HG03025 (cell line): ENCODE measurements at regions not wholly inside any gene's neighbourhood (a gene's known extent, or its start where the extent isn't known, plus 50 kb on each side); places are given as distances from the start of the nearest gene placed in this dataset.
"Not testable (repeated sequence)": the region's sequence is repeated elsewhere in the genome, so short reads cannot be mapped to it uniquely, and the experiment has no call there.

Experiments
- ATAC-seq: cut with Tn5 transposase; IDR thresholded peaks from one replicate; pipeline ENCODE4 v1.9.1; 2021; ENCODE audit warnings: mild to moderate bottlenecking, moderate library complexity; ENCODE audit not compliant: unreplicated experiment, low FRiP score

- ATAC-seq = no peak
Observed at GRCh38 chr13:60214213-60215055, 50.7 kb upstream of the DIAPH3 start.

DNA sequence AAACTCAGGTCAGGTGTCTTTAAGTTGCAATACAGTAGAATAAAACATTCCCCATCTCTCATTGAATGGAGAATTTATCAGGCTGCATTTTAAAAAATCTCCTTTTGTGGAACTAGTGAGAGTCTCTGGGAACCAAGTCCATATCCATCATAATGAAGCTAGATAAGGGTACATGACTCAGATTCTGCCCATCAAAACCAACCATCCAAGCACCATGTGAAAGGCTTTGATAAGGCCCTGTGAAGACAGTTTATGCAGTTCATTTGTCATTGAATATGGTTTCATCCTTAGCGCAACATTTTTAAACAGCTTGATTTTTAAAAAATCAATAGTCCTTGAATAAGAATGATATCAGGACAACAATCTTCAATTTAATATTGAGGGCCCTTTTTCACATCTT is 56.3 kb upstream of the DIAPH3 start:
- no peak for ATAC-seq

- ATAC-seq = no peak
Observed at GRCh38 chr13:60221581-60221980, 57.9 kb upstream of the DIAPH3 start.

GRCh38 chr13:60226507-60226906 is 62.8 kb upstream of the DIAPH3 start:
- no peak for ATAC-seq

DNA sequence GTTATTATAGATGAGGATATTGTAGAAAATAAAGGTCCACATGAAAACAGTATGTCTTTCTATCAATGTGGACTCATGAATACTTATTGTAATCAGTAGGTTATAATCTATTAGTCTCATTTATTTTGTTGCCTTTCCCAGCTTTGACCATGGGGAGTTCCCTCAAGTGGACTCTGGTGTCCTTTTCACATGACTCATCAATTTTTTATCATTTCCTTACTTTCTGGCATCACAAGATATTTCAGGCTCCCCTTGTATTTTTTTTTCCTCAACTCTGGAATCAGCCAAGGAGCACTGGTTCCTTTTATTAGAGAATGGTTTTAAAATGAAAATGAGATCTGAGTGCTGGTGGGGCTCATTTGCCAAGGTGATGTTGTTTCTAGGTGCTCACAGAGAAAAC is 63.4 kb upstream of the DIAPH3 start:
- no peak for ATAC-seq

DNA sequence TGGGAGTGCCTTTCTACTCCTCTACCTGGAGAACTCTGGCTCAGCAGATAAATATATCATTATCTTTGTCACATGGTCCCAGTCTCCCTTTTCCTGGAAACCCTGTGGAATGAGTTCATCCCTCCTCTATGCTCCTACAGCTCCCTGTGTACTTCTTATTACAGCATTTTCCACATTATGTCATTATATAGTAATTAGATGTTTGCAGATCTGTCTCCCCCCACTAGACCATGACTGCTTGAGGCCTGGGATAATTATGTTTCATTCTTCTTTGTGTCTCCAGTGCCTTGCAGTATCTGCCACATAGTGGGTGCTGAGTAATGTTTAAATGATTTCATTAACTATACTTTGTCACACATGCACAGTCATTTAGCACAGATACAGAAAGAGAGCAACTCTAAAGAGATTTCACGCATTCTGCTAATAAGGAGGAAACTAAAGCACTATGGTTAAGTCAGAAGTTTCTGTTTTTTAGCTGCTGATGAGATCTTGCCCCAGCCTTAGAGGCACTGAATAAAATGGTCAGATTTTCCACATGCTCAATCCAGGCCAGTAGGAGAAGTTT is 66.1 kb upstream of the DIAPH3 start:
- peak; percentile 42 for ATAC-seq

DNA sequence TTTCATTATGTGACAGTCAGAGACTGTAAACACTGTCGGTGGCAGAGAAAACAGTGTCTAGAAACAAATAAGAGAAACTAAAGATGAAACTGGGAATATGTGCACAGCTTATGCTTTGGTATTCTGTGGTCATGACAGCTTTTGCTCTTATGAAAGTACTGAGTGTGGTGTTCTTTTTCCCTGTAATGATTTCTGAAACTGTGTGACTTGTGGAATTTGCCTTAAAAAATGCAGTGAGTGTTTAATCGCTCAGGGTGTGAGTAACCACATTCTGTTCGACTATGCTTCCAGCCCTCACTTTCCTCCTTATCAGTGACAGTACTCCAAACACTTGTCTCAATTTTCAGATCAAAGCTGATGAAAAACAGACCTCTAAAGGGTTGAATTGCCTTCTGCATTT is 66.9 kb upstream of the DIAPH3 start:
- ATAC-seq = peak; percentile 88

GRCh38 chr13:60242043-60242595 is 78.4 kb upstream of the DIAPH3 start:
- ATAC-seq = no peak

DNA sequence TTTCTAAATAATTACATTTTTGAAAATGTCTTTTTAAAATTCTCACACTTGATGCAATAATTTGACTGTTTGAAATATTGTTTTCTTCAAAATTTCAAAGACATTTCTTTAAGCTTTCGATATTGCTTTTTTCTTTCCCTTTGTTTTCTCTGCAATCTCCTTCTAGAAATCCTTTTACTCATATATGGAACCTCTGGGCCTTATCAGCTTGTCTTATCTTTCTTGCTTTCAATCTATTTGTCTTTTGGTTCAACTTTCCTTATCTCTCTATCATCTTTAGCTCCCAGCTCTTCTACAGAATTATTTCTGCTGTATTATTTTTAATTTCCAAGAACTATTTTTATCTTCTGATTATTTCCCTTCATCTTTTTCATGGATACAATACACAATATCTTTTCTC is 80.7 kb upstream of the DIAPH3 start:
- ATAC-seq = no peak

GRCh38 chr13:60251419-60251818 is 87.7 kb upstream of the DIAPH3 start:
- not testable (repeated sequence) for ATAC-seq

DNA sequence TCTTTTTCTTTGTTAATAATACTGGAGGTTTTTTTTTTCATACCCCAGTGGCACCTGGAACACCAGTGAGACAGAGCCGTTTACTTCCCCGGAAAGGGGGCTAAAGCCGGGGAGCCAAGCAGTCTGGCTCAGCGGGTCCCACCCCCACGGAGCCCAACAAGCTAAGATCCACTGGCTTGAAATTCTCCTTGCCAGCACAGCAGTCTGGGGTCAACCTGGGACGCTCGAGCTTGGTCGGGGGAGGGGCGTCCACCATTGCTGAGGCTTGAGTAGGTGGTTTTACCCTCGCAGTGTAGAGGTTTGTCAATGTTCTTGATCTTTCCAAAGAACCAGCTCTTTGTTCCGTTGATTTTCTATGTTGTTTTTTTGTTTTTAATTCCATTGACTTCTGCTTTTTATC is 94.6 kb upstream of the DIAPH3 start:
- no peak for ATAC-seq

DNA sequence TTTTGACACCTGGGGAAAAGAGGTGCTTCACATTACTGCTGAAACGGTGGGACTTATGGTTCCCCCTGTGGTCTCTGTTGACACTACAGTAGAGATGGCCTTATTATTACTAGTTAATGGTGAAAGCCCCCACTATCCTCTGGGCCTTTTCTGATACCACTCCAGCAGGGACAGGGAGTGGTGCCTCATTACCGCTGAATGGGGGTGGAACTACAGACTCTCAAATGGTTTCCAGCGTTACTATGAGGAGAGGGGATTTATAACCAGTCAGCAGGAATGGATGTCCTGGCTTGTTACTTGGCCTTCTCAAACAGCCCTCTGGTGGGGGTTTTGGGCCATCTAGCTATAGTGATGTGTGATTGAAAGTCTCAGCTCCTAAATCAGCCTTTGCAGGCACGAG is 96.7 kb upstream of the DIAPH3 start:
- no peak for ATAC-seq

DNA sequence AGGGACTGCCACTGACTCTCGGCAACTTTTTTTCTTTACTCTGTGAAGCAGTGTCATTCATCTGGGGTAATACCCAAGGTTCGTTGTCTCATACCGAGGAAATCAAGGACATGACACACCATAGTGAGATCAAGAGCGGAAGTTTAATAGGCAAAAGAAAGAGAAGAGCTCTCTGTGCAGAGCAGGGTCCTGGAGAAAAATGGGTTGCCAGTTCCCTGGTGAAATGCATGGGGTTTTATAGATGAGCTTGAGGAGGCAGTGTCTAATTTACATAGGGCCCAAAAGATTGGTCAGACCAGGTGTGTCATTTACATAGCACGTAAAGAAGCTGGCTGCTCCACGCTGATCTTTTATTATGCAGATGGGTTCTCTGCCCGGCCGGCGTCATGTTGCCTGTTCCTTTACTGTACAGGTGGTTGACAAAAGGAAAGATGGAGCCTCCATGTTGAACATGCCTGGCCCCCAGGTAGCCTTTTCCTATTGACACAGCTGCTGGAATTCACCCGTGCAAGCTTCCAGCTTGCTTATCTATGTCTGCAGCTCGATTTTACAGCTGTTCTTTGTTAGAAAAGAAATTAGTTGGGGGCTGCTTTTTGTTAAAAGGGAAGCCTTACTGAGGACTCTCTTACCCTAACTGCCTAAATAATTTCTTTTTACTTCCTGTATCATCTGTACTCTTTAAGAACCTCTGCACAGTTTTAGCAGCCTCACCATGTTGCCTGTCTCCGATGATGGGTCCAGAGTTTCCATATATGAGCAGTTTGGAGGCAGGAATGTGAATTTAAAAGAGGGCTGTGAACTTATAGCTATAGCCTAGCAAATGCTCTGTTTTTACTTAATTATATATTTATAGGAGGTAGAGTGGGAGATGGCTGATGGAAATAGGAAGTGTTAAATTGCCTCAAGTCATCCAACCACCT is 98.0 kb upstream of the DIAPH3 start:
- no peak for ATAC-seq

- no peak for ATAC-seq
Observed at GRCh38 chr13:60265566-60265965, 101.8 kb upstream of the DIAPH3 start.

- no peak for ATAC-seq
Observed at GRCh38 chr13:60267498-60268202, 103.9 kb upstream of the DIAPH3 start.

DNA sequence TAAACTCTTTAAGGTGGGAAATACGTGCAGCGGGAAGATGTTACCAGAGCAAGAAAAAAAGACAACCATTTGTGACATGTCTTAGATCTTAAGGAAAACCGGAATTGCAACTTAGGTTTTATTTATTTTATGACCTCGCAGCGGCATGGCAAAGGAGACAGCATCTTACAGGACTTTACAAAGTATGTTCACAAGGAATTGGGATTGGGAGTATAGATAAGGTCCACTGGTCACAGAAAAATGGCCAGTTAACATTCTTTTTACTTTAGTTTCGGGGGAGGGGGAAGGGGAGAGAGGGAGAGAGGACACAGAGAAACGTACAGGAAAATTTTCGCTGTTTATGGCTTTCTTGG is 104.5 kb upstream of the DIAPH3 start:
- ATAC-seq = no peak

- ATAC-seq = no peak
Observed at GRCh38 chr13:60273971-60274527, 110.3 kb upstream of the DIAPH3 start.

DNA sequence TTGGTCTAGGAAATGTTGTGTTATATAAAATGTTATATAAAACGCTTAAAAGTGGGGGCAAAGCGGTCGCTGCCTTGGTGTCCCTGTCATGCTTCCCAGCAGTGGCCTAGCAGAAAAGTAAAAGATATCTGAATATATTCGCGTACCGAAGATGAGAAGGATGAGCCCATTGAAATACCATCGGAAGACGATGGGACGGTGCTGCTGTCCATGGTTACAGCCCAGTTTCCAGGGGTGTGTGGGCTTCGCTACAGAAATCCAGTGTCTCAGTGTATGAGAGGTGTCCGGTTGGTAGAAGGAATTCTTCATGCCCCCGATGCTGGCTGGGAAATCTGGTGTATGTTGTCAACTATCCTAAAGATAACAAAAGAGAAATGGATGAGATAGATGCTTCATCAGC is 110.9 kb upstream of the DIAPH3 start:
- ATAC-seq = no peak

- no peak for ATAC-seq
Observed at GRCh38 chr13:60275208-60275607, 111.5 kb upstream of the DIAPH3 start.

- not testable (repeated sequence) for ATAC-seq
Observed at GRCh38 chr13:60280524-60280923, 116.5 kb upstream of the TDRD3 start.
